Loucy (cell line): ENCODE measurements at regions not wholly inside any gene's neighbourhood (a gene's known extent, or its start where the extent isn't known, plus 50 kb on each side); places are given as distances from the start of the nearest gene placed in this dataset.
"Not testable (repeated sequence)": the region's sequence is repeated elsewhere in the genome, so short reads cannot be mapped to it uniquely, and the experiment has no call there.

Source experiments
- H2AFZ ChIP-seq: fragments of 200-600 bp; sonication (generic); 2 replicates; pipeline ENCODE4 v1.6.0; 2016; ENCODE audit warnings: antibody characterized with exemption, mild to moderate bottlenecking, low read length, moderate library complexity
- H3F3A ChIP-seq: fragments of 200-600 bp; 2 replicates; pipeline ENCODE4 v1.6.0; 2016; ENCODE audit warnings: antibody characterized with exemption, low read depth, mild to moderate bottlenecking
- H3K27me3 ChIP-seq: fragments of 200-600 bp; sonication (generic); 2 replicates; pipeline ENCODE4 v1.6.1; 2014; ENCODE audit warnings: low read length, mild to moderate bottlenecking; ENCODE audit not compliant: insufficient read depth, poor library complexity, severe bottlenecking
- H3K36me3 ChIP-seq: fragments of 200-600 bp; sonication (generic); 2 replicates; pipeline ENCODE4 v1.6.1; 2016; ENCODE audit warnings: low read length; ENCODE audit not compliant: insufficient read depth
- H3K4me1 ChIP-seq: fragments of 200-600 bp; sonication (generic); 2 replicates; pipeline ENCODE4 v1.5.1; 2014; ENCODE audit warnings: low read length, mild to moderate bottlenecking; ENCODE audit not compliant: insufficient read depth, poor library complexity, severe bottlenecking
- H3K4me2 ChIP-seq: fragments of 200-600 bp; sonication (generic); 2 replicates; pipeline ENCODE4 v1.6.0; 2014; ENCODE audit warnings: antibody characterized with exemption, low read length, low read depth, mild to moderate bottlenecking; ENCODE audit not compliant: poor library complexity, severe bottlenecking
- H3K4me3 ChIP-seq: fragments of 200-600 bp; sonication (generic); 2 replicates; pipeline ENCODE4 v1.5.1; 2014; ENCODE audit warnings: low read length, mild to moderate bottlenecking, mixed read lengths; ENCODE audit not compliant: poor library complexity, severe bottlenecking
- H3K79me2 ChIP-seq: fragments of 200-600 bp; sonication (generic); 2 replicates; pipeline ENCODE4 v1.6.1; 2014; ENCODE audit warnings: low read length; ENCODE audit not compliant: insufficient read depth
- H3K9ac ChIP-seq: fragments of 200-600 bp; sonication (generic); 2 replicates; pipeline ENCODE4 v1.6.0; 2014; ENCODE audit warnings: mild to moderate bottlenecking, low read depth, low read length, moderate library complexity; ENCODE audit not compliant: poor library complexity, severe bottlenecking
- H3K9me2 ChIP-seq: fragments of 200-600 bp; sonication (generic); replicated peaks from 2 replicates; pipeline ENCODE4 v1.6.1; 2016; ENCODE audit warnings: low read depth, low read length, mixed read lengths
- H3K9me3 ChIP-seq: fragments of 200-600 bp; sonication (generic); 2 replicates; pipeline ENCODE4 v1.6.1; 2014; ENCODE audit warnings: mild to moderate bottlenecking, antibody characterized with exemption, low read length, low read depth; ENCODE audit not compliant: insufficient read depth
- H4K20me1 ChIP-seq: fragments of 200-600 bp; sonication (generic); 2 replicates; pipeline ENCODE4 v1.6.0; 2014; ENCODE audit warnings: antibody characterized with exemption, low read length, mild to moderate bottlenecking; ENCODE audit not compliant: insufficient read depth, poor library complexity, severe bottlenecking
- CTCF ChIP-seq: fragments of 200-600 bp; sonication (generic); conservative IDR thresholded peaks from 2 replicates; pipeline ENCODE4 v1.5.1; 2014; ENCODE audit warnings: mild to moderate bottlenecking, antibody characterized with exemption, low read length
- EZH2phosphoT487 ChIP-seq: fragments of 200-600 bp; IDR thresholded peaks from 2 replicates; pipeline ENCODE4 v1.6.1; 2018; ENCODE audit warnings: antibody characterized with exemption, mild to moderate bottlenecking, moderate library complexity, borderline replicate concordance

GRCh38 chr14:101323111-101323510 is 238.2 kb upstream of the DIO3 start:
- peaks cover 6% of the 10 kb centered on the region; the same call in 1 of the 2 replicates for H3K9me3 ChIP-seq
- no peak overlapping the region for H2AFZ ChIP-seq
- no peaks in the 10 kb centered on the region for H4K20me1 ChIP-seq
- no peaks in the 10 kb centered on the region for H3K9me2 ChIP-seq
- H3K9ac ChIP-seq: no peak overlapping the region
- no peaks in the 10 kb centered on the region for H3K27me3 ChIP-seq
- H3K36me3 ChIP-seq: no peaks in the 10 kb centered on the region
- no peak overlapping the region for H3K4me2 ChIP-seq
- no peaks in the 10 kb centered on the region for H3F3A ChIP-seq
- no peaks in the 10 kb centered on the region for H3K4me1 ChIP-seq
- H3K4me3 ChIP-seq: no peak overlapping the region
- H3K79me2 ChIP-seq: no peaks in the 10 kb centered on the region
- TF ChIP-seq EZH2phosphoT487: no peak
- no peak for TF ChIP-seq CTCF

GRCh38 chr14:101323614-101324235 is 237.6 kb upstream of the DIO3 start:
- H3K27me3 ChIP-seq: not testable (repeated sequence)

GRCh38 chr14:101325319-101325718 is 236.0 kb upstream of the DIO3 start:
- no peak overlapping the region for H3K4me2 ChIP-seq
- H3K9me2 ChIP-seq: no peaks in the 10 kb centered on the region
- H3K4me1 ChIP-seq: no peaks in the 10 kb centered on the region
- H3F3A ChIP-seq: no peaks in the 10 kb centered on the region
- peaks cover 6% of the 10 kb centered on the region; the same call in 1 of the 2 replicates for H3K9me3 ChIP-seq
- no peak overlapping the region for H3K4me3 ChIP-seq
- no peaks in the 10 kb centered on the region for H4K20me1 ChIP-seq
- H3K36me3 ChIP-seq: no peaks in the 10 kb centered on the region
- H3K27me3 ChIP-seq: no peaks in the 10 kb centered on the region
- TF ChIP-seq EZH2phosphoT487 (no peak), CTCF (no peak)
- H2AFZ ChIP-seq: no peak overlapping the region
- no peaks in the 10 kb centered on the region for H3K79me2 ChIP-seq
- no peak overlapping the region for H3K9ac ChIP-seq

More at GRCh38 chr14:101323614-101324235, 237.6 kb upstream of the DIO3 start:
- not testable (repeated sequence) for H3K4me3 ChIP-seq, H3K36me3 ChIP-seq, H2AFZ ChIP-seq, H3K9me2 ChIP-seq, H3K4me2 ChIP-seq, H3K4me1 ChIP-seq, H4K20me1 ChIP-seq, H3K9me3 ChIP-seq, H3F3A ChIP-seq, H3K79me2 ChIP-seq, H3K9ac ChIP-seq

GRCh38 chr14:101328412-101329028 is 232.8 kb upstream of the DIO3 start:
- Histone ChIP-seq H3K79me2 (no peaks in the 10 kb centered on the region), H3K9me3 (peaks cover 6% of the 10 kb centered on the region; the same call in 1 of the 2 replicates), H3K4me2 (no peak overlapping the region), H3K27me3 (no peaks in the 10 kb centered on the region), H3F3A (no peaks in the 10 kb centered on the region), H3K4me1 (no peaks in the 10 kb centered on the region), H3K4me3 (no peak overlapping the region), H3K9me2 (no peaks in the 10 kb centered on the region), H4K20me1 (no peaks in the 10 kb centered on the region), H3K36me3 (no peaks in the 10 kb centered on the region), H3K9ac (no peak overlapping the region), H2AFZ (no peak overlapping the region)
- no peak for TF ChIP-seq CTCF
- no peak for TF ChIP-seq EZH2phosphoT487
